SK-N-SH treated with all-trans-retinoic acid at 6 μM for 48 hours (cell line): ENCODE measurements at regions not wholly inside any gene's neighbourhood (a gene's known extent, or its start where the extent isn't known, plus 50 kb on each side); places are given as distances from the start of the nearest gene placed in this dataset.

Source experiments
- ARNTL ChIP-seq: fragments of 450-650 bp; formaldehyde crosslinking; IDR thresholded peaks from 2 replicates; pipeline ENCODE4 v1.5.0; 2020; ENCODE audit warnings: low read depth, mild to moderate bottlenecking, moderate library complexity, borderline replicate concordance
- CREB5 ChIP-seq: fragments of 250-450 bp; sonication (Bioruptor Pico); IDR thresholded peaks from 2 replicates; pipeline ENCODE4 v1.5.1; 2020; ENCODE audit warnings: low read depth, mild to moderate bottlenecking, moderate library complexity
- ISL1 ChIP-seq: fragments of 250-450 bp; sonication (Bioruptor Pico); IDR thresholded peaks from 2 replicates; pipeline ENCODE4 v2.1.2; 2022; ENCODE audit warnings: mild to moderate bottlenecking, moderate library complexity
- PATZ1 ChIP-seq: fragments of 250-450 bp; sonication (Bioruptor Pico); IDR thresholded peaks from 2 replicates; pipeline ENCODE4 v1.8.0; 2020; ENCODE audit warnings: mild to moderate bottlenecking, moderate library complexity, borderline replicate concordance
- POU6F1 ChIP-seq: fragments of 250-450 bp; sonication (Bioruptor Pico); IDR thresholded peaks from 2 replicates; pipeline ENCODE4 v1.8.0; 2021; ENCODE audit warnings: low read depth, mild to moderate bottlenecking, moderate library complexity, borderline replicate concordance
- PPARA ChIP-seq: fragments of 250-450 bp; sonication (Bioruptor Pico); IDR thresholded peaks from 2 replicates; pipeline ENCODE4 v1.5.0; 2020; ENCODE audit warnings: mild to moderate bottlenecking, borderline replicate concordance
- SNAI2 ChIP-seq: fragments of 250-450 bp; sonication (Bioruptor Pico); IDR thresholded peaks from 2 replicates; pipeline ENCODE4 v1.5.0; 2020; ENCODE audit warnings: mild to moderate bottlenecking, moderate library complexity
- TCF4 ChIP-seq: fragments of 250-450 bp; sonication (Bioruptor Pico); IDR thresholded peaks from 2 replicates; pipeline ENCODE4 v1.8.0; 2021; ENCODE audit warnings: mild to moderate bottlenecking, moderate library complexity, borderline replicate concordance
- TOX ChIP-seq: fragments of 250-450 bp; sonication (Bioruptor Pico); IDR thresholded peaks from 2 replicates; pipeline ENCODE4 v1.8.0; 2021; ENCODE audit warnings: mild to moderate bottlenecking, moderate library complexity, borderline replicate concordance
- ZC3H10 ChIP-seq: fragments of 250-450 bp; sonication (Bioruptor Pico); IDR thresholded peaks from 2 replicates; pipeline ENCODE4 v1.5.1; 2021; ENCODE audit warnings: mild to moderate bottlenecking, moderate library complexity

GRCh38 chr15:81642451-81642990 is 268.5 kb upstream of the TMC3 start:
- TF ChIP-seq ARNTL (no peak), TOX (CRISPR knock-in tag) (no peak), CREB5 (CRISPR knock-in tag) (no peak), PATZ1 (CRISPR knock-in tag) (no peak), SNAI2 (CRISPR knock-in tag) (no peak), PPARA (CRISPR knock-in tag) (no peak), POU6F1 (no peak), TCF4 (CRISPR knock-in tag) (no peak), ISL1 (CRISPR knock-in tag) (no peak), ZC3H10 (CRISPR knock-in tag) (no peak)
